ENCODE measurements at regions not wholly inside any gene's neighbourhood (a gene's known extent, or its start where the extent isn't known, plus 50 kb on each side); places are given as distances from the start of the nearest gene placed in this dataset.

DNA sequence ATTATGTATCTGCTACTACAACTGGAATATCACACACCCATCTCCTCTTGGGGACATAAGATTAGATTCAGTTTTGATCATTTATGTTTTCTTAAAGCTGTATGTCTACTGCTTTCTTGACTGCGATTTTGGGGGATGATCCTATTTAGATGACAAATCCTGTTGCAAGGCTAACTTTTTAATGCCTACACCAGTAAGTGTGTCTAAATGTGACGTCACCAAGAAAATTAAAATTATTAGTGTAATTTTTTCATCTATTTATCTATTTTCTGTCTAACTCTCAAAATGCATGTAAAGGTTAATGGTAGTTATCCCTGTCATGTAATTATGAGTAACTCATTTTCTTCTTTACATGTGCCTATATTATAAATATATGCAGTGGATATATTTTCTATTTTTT, 170.9 kb upstream of the PPFIA2 start:
- Histone ChIP-seq H3K4me1 (ENCODE audit: control insufficient read depth, insufficient read depth, low read length, unreplicated experiment) (no peaks in the 10 kb centered on the region), H3K36me3 (ENCODE audit: insufficient read depth, low read length) (no peaks in the 10 kb centered on the region), H3K27me3 (ENCODE audit: insufficient read depth, low read length) (no peaks in the 10 kb centered on the region), H3K4me3 (ENCODE audit: low read depth, low read length) (no peak overlapping the region), H3K27ac (ENCODE audit: low read depth, low read length) (no peak overlapping the region), H3K79me2 (ENCODE audit: control insufficient read depth, insufficient read depth, low read length, unreplicated experiment) (no peaks in the 10 kb centered on the region), H2AFZ (ENCODE audit: low read length, unreplicated experiment) (no peak overlapping the region)

DNA sequence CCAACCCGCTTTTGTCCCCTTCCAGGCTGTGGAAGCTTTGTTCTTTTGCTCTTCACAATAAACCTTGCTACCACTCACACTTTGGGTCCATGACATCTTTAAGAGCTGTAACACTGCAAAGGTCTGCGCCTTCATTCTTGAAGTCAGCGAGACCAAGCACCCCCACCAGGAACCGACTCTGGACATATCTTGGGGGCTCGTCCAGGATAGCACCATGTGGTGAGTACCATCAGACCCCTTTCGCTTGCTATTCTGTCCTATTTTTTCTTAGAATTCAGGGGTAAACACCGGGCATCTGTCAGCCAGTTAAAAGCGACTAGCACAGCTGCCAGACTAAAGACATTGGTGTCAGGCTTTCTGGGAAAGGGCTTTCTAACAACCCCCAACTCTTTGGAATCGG, 137.6 kb upstream of the PPFIA2 start:
- Histone ChIP-seq H2AFZ (ENCODE audit: low read length, unreplicated experiment) (no peak overlapping the region), H3K36me3 (ENCODE audit: insufficient read depth, low read length) (no peaks in the 10 kb centered on the region), H3K27ac (ENCODE audit: low read depth, low read length) (no peak overlapping the region), H3K27me3 (ENCODE audit: insufficient read depth, low read length) (no peaks in the 10 kb centered on the region), H3K79me2 (ENCODE audit: control insufficient read depth, insufficient read depth, low read length, unreplicated experiment) (no peaks in the 10 kb centered on the region), H3K4me1 (ENCODE audit: control insufficient read depth, insufficient read depth, low read length, unreplicated experiment) (no peaks in the 10 kb centered on the region), H3K4me3 (ENCODE audit: low read depth, low read length) (no peak overlapping the region)

DNA sequence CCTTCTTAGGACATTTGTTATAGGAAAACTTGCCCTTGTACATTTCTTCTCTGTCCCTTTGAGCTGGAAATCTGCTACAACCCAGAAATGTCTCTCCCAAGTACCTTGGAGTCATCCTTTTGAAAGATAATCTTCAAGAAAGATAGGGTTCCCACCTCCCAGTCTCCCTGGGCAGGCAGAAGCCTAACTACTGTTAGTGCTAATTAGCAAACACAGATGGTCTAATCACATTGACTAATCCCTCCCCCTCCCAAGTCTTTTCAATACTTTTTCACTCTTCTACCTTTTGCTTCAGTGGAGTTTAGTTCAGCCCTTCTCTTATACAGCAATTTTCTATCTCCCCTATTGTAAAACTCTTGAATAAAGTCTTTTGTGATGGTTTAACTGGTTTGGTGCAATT, 129.8 kb upstream of the PPFIA2 start:
- no peaks in the 10 kb centered on the region for H3K4me1 ChIP-seq (ENCODE audit: control insufficient read depth, insufficient read depth, low read length, unreplicated experiment)
- H2AFZ ChIP-seq (ENCODE audit: low read length, unreplicated experiment) = no peak overlapping the region
- no peaks in the 10 kb centered on the region for H3K27me3 ChIP-seq (ENCODE audit: insufficient read depth, low read length)
- H3K4me3 ChIP-seq (ENCODE audit: low read depth, low read length) = no peak overlapping the region
- H3K36me3 ChIP-seq (ENCODE audit: insufficient read depth, low read length) = no peaks in the 10 kb centered on the region
- no peaks in the 10 kb centered on the region for H3K79me2 ChIP-seq (ENCODE audit: control insufficient read depth, insufficient read depth, low read length, unreplicated experiment)
- no peak overlapping the region for H3K27ac ChIP-seq (ENCODE audit: low read depth, low read length)

DNA sequence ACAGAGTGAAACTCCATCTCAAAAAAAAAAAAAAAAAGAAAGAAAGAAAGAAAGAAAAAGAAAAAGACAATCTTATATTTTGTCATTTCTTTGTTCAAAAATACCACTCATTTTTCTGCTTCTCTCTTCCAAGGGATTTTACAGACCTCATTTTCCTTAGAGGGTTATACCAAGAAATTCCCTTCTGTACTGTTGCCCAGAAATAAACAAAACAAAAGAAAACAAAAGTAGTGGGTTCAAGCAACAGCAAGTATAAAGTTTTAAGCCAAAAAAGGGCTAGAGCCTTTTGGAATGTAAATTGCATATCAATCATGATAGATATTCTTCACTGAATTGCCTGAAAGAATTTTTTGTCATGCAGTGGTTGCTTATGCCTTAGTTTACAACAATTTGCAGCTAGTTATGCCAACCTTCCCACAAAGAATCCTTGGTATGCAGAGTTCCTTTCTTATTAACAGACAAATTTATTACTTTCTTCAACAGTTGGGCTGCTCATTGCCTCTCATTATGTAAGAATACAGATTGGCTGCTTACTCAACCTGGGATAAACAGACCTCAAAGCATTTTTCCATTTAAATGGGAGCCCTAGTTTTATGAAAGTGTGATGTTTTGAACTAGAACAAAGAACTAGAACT, 129.1 kb upstream of the PPFIA2 start:
- Histone ChIP-seq H3K27me3 (ENCODE audit: insufficient read depth, low read length) (no peaks in the 10 kb centered on the region), H3K79me2 (ENCODE audit: control insufficient read depth, insufficient read depth, low read length, unreplicated experiment) (no peaks in the 10 kb centered on the region), H2AFZ (ENCODE audit: low read length, unreplicated experiment) (no peak overlapping the region), H3K36me3 (ENCODE audit: insufficient read depth, low read length) (no peaks in the 10 kb centered on the region), H3K4me1 (ENCODE audit: control insufficient read depth, insufficient read depth, low read length, unreplicated experiment) (no peaks in the 10 kb centered on the region), H3K4me3 (ENCODE audit: low read depth, low read length) (no peak overlapping the region), H3K27ac (ENCODE audit: low read depth, low read length) (no peak overlapping the region)

DNA sequence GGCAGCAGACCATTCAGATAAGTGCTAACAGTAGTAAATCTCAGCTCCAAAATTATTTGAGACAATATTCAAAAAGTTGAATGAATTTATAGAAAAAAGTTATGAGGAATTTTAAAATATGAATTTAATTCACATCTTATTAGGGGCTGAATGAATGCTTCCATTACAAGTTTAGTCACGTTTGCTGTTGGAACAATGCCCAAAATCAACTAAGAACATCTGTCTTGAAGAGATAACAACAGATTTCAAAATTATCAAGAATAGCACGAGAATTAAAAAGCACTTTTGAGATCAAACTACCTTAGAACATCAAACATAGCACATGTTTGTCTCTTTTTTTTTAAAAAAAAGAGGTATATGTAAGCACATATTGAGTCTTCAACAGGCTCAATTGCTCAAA, 115.4 kb upstream of the PPFIA2 start:
- no peak overlapping the region for H3K27ac ChIP-seq (ENCODE audit: low read depth, low read length)
- no peaks in the 10 kb centered on the region for H3K79me2 ChIP-seq (ENCODE audit: control insufficient read depth, insufficient read depth, low read length, unreplicated experiment)
- H3K27me3 ChIP-seq (ENCODE audit: insufficient read depth, low read length) = no peaks in the 10 kb centered on the region
- no peak overlapping the region for H3K4me3 ChIP-seq (ENCODE audit: low read depth, low read length)
- H2AFZ ChIP-seq (ENCODE audit: low read length, unreplicated experiment) = no peak overlapping the region
- H3K36me3 ChIP-seq (ENCODE audit: insufficient read depth, low read length) = no peaks in the 10 kb centered on the region
- no peaks in the 10 kb centered on the region for H3K4me1 ChIP-seq (ENCODE audit: control insufficient read depth, insufficient read depth, low read length, unreplicated experiment)

DNA sequence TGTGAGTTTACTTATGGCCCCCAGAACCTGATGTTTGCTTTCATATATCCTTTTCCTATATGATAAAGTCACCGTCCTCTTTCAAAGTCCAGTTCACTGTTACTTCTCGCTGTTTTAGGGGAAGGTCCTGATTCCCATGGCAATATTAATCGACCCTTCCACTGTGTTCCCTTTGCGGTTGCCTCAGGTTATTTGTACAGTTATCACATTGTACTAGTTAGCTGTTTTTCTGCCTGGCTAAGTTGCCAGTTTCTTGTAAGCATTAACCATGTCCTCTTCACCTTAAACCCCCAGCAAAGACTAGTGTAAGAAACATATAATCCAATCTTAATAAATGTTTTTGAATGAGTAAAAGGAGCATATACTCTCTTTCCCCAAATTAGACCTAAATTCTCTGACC, 115.0 kb upstream of the PPFIA2 start:
- Histone ChIP-seq H2AFZ (ENCODE audit: low read length, unreplicated experiment) (no peak overlapping the region), H3K4me1 (ENCODE audit: control insufficient read depth, insufficient read depth, low read length, unreplicated experiment) (no peaks in the 10 kb centered on the region), H3K27ac (ENCODE audit: low read depth, low read length) (no peak overlapping the region), H3K79me2 (ENCODE audit: control insufficient read depth, insufficient read depth, low read length, unreplicated experiment) (no peaks in the 10 kb centered on the region), H3K36me3 (ENCODE audit: insufficient read depth, low read length) (no peaks in the 10 kb centered on the region), H3K27me3 (ENCODE audit: insufficient read depth, low read length) (no peaks in the 10 kb centered on the region), H3K4me3 (ENCODE audit: low read depth, low read length) (no peak overlapping the region)

DNA sequence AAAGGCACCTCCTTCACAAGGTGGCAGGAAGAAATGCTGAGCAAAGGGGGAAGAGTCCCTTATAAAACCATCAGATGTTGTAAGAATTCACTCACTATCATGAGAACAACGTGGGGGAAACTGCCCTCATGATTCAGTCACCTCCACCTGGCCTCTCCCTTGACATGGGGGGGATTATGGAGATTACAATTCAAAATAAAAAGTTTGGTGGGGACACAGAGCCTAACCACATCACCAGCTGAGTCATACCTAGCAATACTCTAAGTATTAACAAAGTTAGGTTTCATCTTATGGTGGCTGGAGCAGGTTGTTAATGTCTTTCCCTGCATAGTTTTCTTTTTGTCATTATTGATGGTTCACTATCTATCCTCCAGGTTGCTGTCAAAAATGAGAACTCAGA, 113.2 kb upstream of the PPFIA2 start:
- H3K79me2 ChIP-seq (ENCODE audit: control insufficient read depth, insufficient read depth, low read length, unreplicated experiment) = no peaks in the 10 kb centered on the region

DNA sequence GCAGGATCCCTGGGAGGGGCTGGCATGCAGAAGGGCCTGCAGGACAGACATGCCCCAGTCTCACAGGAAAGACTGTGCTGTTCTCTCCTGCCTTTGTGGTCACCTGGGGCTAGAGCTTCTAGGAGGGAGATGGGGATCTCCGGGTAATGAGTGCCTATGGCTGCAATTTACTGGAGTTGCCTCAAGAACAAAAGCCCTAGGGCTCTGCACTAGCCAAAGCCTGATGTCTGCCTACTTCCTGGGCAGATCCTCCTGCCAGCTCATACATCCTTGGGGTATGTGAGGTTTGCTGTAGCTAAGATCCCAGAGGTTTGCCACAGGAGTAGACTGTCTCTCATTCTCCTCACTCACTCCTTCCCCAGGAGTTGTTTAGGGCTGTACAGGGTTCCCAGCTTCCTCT, 106.9 kb upstream of the PPFIA2 start:
- no peaks in the 10 kb centered on the region for H3K4me1 ChIP-seq (ENCODE audit: control insufficient read depth, insufficient read depth, low read length, unreplicated experiment)
- no peaks in the 10 kb centered on the region for H3K27me3 ChIP-seq (ENCODE audit: insufficient read depth, low read length)
- H3K4me3 ChIP-seq (ENCODE audit: low read depth, low read length) = no peak overlapping the region
- no peak overlapping the region for H3K27ac ChIP-seq (ENCODE audit: low read depth, low read length)
- no peak overlapping the region for H2AFZ ChIP-seq (ENCODE audit: low read length, unreplicated experiment)
- no peaks in the 10 kb centered on the region for H3K36me3 ChIP-seq (ENCODE audit: insufficient read depth, low read length)
- no peaks in the 10 kb centered on the region for H3K79me2 ChIP-seq (ENCODE audit: control insufficient read depth, insufficient read depth, low read length, unreplicated experiment)

More for the DNA sequence above, 113.2 kb upstream of the PPFIA2 start:
- Histone ChIP-seq H3K27ac (ENCODE audit: low read depth, low read length) (no peak overlapping the region), H3K36me3 (ENCODE audit: insufficient read depth, low read length) (no peaks in the 10 kb centered on the region), H3K27me3 (ENCODE audit: insufficient read depth, low read length) (no peaks in the 10 kb centered on the region), H3K4me1 (ENCODE audit: control insufficient read depth, insufficient read depth, low read length, unreplicated experiment) (no peaks in the 10 kb centered on the region), H3K4me3 (ENCODE audit: low read depth, low read length) (no peak overlapping the region), H2AFZ (ENCODE audit: low read length, unreplicated experiment) (no peak overlapping the region)

DNA sequence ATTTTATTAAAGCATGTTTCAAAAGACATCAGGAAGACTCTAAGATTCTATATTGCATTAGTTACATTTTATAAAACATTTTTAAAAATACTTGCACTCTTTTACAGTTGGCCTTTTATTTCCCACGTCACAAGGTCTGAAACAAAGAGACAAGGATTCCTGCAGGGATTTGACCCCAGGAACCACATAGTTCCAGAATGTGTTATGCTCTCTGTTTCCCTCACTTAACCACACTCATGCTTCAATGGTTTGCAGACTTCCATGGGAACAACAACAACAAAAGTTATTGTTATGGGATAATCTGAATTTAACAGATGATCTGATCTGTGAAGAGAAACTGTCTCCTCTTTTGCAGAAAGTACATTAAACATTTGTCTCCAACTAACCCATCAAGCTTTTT, 104.3 kb upstream of the PPFIA2 start:
- H2AFZ ChIP-seq (ENCODE audit: low read length, unreplicated experiment) = no peak overlapping the region
- no peaks in the 10 kb centered on the region for H3K27me3 ChIP-seq (ENCODE audit: insufficient read depth, low read length)
- H3K4me3 ChIP-seq (ENCODE audit: low read depth, low read length) = no peak overlapping the region
- no peaks in the 10 kb centered on the region for H3K79me2 ChIP-seq (ENCODE audit: control insufficient read depth, insufficient read depth, low read length, unreplicated experiment)
- H3K4me1 ChIP-seq (ENCODE audit: control insufficient read depth, insufficient read depth, low read length, unreplicated experiment) = no peaks in the 10 kb centered on the region
- no peak overlapping the region for H3K27ac ChIP-seq (ENCODE audit: low read depth, low read length)
- H3K36me3 ChIP-seq (ENCODE audit: insufficient read depth, low read length) = no peaks in the 10 kb centered on the region

DNA sequence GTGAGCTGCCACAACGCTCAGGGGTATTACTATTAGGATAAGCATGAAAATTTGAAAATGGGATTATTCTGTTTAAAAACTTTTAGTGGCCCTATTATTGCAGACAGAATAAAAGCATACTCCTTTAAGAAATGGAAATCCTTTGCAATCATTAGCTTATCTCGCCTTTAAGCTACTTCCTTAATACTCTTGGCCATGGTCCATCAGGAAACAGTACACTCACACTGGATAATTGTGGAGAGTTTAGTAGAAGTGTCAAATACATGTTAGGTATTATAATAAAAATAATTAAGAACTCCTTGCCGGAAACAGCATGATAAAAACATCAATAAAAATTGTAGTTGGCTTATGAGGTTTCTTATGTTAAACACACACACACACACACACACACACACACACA, 100.4 kb upstream of the PPFIA2 start:
- H3K27me3 ChIP-seq (ENCODE audit: insufficient read depth, low read length) = no peaks in the 10 kb centered on the region
- H3K79me2 ChIP-seq (ENCODE audit: control insufficient read depth, insufficient read depth, low read length, unreplicated experiment) = no peaks in the 10 kb centered on the region
- no peak overlapping the region for H3K4me3 ChIP-seq (ENCODE audit: low read depth, low read length)
- H3K4me1 ChIP-seq (ENCODE audit: control insufficient read depth, insufficient read depth, low read length, unreplicated experiment) = no peaks in the 10 kb centered on the region
- H3K36me3 ChIP-seq (ENCODE audit: insufficient read depth, low read length) = no peaks in the 10 kb centered on the region
- H3K27ac ChIP-seq (ENCODE audit: low read depth, low read length) = no peak overlapping the region
- H2AFZ ChIP-seq (ENCODE audit: low read length, unreplicated experiment) = no peak overlapping the region

DNA sequence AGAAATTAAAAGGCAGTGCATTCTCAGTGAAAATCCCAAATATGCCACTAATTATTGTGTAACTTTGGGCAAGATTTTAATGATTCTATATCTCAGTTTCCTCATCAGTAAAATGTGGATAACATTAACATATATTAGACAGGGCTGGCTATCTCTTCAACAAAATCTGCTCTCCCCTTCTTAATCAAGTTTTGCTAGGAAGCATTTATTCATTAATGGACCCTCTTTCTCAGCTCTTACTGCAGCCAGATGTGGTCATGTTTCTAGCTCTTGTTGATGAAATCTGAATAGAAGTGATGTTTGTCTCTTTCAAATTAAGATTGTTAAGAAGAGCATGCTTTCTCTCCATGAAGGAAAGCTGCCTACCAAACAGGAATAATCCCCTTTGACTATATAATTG, 84.4 kb upstream of the PPFIA2 start:
- H2AFZ ChIP-seq (ENCODE audit: low read length, unreplicated experiment) = no peak overlapping the region
- H3K27me3 ChIP-seq (ENCODE audit: insufficient read depth, low read length) = no peaks in the 10 kb centered on the region
- H3K79me2 ChIP-seq (ENCODE audit: control insufficient read depth, insufficient read depth, low read length, unreplicated experiment) = no peaks in the 10 kb centered on the region
- no peak overlapping the region for H3K27ac ChIP-seq (ENCODE audit: low read depth, low read length)
- H3K4me3 ChIP-seq (ENCODE audit: low read depth, low read length) = no peak overlapping the region
- no peaks in the 10 kb centered on the region for H3K36me3 ChIP-seq (ENCODE audit: insufficient read depth, low read length)
- H3K4me1 ChIP-seq (ENCODE audit: control insufficient read depth, insufficient read depth, low read length, unreplicated experiment) = no peaks in the 10 kb centered on the region
